Stimulated activated CD4-positive, alpha-beta T cell treated with anti-CD3 and anti-CD28 coated beads, Interleukin-1b, Interleukin-23, amount 100 ng/mL, for 48 hours (primary cell): ENCODE measurements at regions not wholly inside any gene's neighbourhood (a gene's known extent, or its start where the extent isn't known, plus 50 kb on each side); places are given as distances from the start of the nearest gene placed in this dataset.
A peak's percentile ranks its signal among the peaks of the same experiment; 100 is the strongest.
"Not testable (repeated sequence)": the region's sequence is repeated elsewhere in the genome, so short reads cannot be mapped to it uniquely, and the experiment has no call there.

ENCODE experiments used
- DNase-seq: peaks from one replicate; pipeline ENCODE4 v3.0.0-alpha.2; 2020

DNA sequence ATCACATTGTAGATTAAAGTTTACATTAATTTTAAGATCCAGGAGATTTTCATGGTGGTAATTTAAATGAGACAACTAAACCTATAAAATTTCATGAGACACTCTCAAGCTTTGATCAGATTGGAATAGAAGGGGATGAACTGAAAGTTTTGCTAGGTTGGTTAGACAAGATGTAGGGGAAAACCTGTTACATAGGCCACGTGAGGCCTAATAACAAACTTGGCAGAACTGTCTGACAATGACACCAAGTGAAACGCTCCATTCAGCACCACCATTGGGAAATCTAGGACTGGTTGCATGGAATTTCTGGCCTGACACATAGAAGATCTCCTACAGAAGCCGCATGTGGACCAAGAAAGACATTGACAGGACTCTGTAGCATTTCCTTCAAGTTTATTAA lies 87.8 kb upstream of the SLC39A10 start:
- DNase-seq, result no peak

DNA sequence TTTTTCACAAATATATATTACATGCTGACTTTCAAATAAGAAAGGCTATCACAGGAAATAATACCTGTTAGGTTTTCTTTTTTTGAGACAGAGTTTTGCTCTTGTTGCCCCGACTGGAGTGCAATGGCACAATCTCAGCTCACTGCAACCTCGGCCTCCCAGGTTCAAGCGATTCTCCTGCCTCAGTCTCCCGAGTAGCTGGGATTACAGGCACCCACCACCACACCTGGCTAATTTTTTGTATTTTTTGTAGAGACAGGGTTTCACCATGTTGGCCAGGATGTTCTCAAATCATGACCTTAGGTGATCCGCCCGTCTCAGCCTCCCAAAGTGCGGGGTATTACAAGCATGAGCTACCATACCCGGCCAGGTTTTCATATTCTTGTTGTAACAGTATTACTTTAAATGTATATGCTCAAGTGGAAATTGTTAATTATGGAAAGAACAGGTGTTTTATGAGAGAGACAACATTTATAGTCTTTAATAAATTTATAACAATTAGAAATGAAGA lies 92.3 kb upstream of the SLC39A10 start:
- DNase-seq, result not testable (repeated sequence)

DNA sequence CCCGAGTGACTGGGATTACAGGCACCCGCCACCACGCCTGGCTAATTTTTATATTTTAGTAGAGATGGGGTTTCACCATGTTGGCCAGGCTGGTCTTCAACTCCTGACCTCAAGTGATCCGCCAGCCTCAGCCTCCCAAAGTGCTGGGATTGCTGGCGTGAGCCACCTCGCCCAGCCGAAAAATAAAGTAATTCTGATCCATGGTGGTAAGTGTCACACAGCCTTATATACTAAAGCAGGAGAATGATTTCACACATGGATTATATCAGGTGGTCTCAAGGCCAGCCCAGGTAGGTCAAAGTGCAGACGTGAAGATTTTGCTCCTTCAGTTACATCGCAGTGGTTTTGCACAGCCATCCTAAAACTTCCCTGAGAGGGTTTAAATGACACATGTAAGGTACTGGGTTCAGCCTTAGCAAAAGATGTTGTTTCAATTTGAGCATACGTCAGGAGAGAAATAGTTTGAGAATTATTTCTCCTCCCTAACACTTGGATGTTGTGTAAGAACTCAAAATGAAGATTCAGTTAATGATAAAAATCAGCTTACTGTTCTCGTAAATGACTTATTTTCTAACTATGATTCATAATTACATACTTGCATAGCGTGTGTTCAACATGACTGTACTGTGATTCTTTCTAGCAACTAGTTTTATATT lies 93.0 kb upstream of the SLC39A10 start:
- DNase-seq, result peak; percentile 63

DNA sequence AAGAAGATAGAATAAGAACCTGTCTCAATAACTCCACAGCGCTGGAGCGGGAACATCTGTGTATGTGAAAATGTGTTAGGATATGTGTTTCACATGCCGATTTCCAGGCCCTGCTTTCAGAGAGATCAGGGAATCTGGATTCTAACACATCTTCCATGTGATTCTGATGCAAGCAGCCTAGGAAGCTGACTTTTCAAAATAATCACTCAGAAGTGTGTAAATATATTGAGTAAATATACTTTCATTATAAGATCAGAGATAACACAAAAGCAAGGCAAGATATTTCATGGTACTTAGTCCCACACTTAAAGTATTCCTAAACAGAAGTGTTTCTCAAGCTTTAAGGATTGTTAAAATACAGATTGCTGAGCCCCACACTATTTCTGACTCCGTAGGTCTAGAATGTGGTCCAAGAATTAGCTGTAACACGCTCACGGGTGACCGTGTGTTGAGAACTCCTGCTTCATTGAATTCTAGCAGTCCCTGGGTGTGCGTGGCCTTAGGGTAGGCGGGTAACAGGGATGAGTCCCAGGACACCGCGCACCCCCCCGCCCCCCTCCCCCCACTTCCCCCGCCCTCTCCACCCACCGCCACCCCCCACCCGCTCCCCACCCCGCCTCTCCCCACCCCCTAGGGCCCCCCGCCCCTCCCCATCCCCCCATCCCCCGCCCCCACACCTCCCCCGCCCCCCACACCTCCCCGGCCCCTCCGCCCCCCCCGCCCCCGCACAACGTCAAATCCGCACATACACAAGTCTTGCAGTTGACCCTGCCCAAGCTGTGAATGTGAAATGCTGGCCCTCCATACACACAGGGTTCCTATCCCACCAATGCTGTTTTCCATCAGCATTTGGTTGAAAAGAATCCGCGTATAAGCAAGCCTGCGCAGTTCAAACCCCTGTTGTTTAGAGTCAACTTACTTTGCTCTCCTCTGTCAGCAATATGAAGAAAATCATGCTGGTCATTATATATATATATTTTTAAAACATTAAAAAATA lies 94.2 kb upstream of the SLC39A10 start:
- DNase-seq, result peak; percentile 51

DNA sequence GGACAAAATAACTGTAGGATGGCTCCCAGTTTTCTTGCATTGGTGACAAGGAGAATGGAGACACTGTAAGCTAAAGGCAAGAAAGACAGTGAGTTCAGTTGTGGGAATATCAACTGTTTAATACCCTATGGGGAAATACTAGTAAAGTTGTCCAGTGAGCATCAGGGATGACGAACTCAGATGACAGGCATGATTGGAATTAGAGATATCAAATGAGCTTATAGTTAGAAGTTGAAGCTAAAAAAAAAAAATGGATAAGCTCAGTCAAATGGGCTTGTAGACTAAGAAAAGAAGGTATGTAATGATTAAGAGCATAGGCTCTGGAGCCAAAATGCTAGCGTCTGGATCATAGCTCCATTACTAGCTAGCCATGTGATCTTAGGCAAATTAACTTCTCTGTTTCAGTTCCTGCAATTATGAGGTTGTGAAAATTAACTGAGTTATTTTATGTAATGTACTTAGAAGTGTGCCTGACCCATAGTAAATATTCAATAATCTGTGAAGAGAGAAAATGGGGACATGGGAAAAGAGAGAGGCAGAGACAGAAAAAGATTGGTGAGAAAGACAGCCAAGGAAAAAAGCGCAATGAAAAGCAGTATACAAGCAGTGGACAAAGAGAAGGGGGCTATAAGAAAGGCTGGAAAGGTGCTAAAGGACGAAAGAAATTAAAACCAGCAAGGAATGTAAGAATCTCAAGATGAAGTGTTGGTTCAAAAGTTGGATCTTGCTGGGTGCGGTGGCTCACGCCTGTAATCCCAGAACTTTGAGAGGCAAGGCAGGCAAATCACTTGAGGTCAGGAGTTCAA lies 95.7 kb upstream of the SLC39A10 start:
- no peak for DNase-seq

DNA sequence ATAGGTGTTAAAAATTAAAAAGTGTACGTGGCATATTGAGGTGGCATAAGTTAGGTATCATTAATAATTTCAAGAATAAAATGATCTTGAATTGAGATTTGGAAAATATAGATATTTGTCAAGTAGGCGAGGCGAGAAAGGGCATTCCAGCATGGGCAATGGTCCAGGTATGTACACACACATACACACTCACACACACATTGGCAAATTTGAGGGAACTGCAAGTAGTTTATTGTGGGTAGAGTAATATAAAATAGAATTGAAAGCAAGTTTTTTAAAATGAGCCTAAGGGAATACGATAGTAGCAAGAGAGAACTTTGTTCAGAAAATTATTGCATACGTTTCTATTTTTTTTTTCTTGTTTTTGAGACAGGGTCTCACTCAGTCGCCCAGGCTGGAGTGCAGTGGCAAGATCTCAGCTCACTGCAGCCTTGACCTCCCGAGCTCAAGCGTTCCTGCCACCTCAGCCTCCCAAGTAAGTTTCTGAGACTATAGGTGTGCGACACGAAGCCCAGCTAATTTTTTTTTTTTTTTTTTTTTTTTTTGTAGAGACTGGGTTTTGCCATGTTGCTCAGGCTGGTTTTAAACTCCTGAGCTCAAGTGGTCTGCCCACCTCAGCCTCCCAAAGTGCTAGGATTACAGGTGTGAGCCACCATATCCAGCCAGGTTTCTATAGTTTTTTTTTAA lies 96.7 kb upstream of the SLC39A10 start:
- no peak for DNase-seq

DNA sequence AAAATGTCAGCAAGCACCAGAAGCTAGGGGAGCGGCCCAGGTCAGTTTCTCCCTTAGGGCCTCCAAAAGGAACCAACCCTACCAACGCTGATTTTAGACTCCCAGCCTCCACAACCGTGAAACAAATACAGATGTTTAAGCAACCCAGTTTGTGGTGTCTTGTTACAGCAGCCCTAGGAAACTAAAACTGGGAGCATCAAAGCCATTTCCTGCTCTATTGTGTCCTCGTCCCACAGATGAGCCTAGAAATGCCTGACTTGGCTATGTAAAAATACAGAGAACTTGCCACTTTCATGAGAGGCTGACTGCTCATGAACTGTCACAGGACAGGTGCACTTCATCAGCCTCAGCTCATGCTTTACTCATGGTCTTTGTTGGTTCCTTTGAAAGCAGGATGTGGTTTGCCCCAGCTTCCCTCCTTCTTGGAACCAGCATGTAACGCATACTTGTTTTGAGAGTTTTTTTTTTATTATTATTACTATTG lies 97.6 kb upstream of the SLC39A10 start:
- DNase-seq, result peak; percentile 83

DNA sequence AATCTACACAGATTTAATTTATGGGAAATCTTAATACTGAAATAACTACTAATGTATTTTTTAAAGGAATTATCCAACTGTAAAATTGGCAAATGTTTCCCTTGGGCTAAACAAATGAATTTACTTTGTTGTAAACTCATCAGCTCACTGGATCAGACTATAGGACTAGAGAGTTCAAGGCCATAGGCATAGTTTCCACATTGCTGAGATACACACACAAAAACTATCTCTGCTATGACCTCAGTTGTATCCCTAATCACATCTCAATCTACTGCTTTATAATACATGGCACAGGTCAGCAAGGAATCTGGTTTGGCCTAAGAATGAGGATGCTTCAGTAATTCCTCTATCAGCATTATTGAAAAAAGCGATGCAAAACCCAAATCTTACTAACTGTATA lies 101.1 kb upstream of the SLC39A10 start:
- no peak for DNase-seq

DNA sequence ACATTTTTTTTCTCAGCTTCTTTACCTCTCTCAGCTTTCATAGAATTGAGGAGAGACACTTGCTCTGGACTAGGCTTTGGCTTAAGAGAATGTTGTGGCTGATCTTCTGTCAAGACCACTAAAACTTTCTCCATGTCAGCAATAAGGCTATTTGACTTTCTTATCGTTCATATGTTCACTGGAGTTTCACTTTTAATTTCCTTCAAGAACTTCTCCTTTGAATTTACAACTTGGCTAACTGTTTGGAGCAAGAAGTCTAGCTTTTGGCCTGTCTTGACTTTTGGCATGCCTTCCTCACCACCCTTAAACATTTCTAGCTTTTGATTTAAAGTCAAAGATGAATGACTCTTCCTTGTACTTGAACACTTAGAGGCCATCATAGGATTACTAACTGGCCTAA lies 104.4 kb upstream of the SLC39A10 start:
- DNase-seq, result no peak

DNA sequence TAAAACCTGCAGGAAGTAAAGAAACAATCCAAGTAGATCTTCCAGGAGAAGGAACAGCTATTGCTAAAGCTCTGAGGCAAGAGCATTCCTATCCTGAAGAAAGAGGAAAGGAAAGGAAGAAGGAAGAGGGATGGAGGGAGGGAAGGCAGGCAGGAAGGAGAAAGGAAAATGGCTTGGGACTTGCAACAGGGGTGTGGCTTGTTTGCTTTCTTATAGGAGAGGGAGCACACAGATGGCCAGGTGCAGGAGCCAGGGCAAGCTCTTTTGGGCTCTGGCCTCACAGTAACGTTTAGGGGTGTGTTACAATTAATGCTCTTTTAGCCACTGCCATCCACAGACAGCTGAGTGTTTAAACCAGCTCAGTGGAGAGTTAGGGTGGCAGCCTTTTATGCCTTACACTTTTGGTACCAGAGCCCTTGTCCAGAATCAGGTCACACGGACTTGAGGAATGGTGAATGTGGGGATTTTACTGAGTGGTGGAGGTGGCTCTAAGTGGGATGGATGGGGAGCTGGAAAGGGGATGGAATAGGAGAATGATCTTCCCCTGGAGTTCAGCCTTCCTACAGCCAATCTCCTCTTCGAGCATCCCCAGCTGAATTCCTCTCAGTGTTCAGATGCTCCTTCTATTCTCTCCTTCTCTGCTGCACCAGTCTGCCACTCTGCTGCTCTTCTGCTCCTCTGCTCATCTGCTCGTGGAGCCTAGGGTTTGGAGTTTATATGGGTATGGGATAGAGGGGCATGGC lies 108.7 kb upstream of the SLC39A10 start:
- DNase-seq, result no peak

DNA sequence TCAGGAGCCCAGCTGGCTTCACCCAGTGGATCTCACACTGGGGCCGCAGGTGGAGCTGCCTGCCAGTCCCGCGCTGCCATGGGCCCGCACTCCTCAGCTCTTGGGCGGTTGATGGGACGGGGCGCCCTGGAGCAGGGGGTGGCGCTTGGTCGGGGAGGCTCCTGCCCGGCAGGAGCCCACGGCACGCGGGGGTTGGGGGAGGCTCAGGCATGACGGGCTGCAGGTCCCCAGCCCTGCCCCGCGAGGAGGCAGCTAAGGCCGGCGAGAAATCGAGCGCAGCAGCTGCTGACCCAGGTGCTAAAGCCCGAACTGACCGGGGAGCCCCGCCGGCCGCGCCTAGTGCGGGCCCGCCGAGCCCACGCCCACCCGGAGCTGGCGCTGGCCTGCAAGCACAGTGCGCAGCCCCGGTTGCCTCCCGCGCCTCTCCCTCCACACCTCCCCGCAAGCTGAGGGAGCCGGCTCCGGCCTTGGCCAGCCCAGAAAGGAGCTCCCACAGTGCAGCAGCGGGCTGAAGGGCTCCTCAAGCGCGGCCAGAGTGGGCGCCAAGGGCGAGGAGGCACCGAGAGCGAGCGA lies 109.7 kb upstream of the SLC39A10 start:
- not testable (repeated sequence) for DNase-seq

DNA sequence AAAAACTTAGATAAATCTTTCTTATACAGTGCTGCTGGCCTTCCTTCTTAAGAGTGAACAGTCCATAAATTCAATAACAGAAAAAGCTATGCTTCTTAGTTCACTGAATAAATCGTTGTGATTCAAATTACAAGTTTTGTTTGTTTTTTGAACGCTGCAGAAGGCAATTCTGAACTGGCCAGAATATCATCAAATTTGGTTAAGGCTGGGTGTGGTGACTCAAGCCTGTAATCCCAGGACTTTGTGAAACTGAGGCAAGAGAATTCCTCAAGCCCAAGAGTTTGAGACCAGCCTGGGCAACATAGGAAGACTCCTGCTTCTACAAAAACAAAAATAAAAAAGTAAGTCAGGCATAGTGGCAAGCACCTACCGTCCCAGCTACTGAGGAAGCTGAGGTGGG lies 111.2 kb upstream of the SLC39A10 start:
- DNase-seq, result no peak

DNA sequence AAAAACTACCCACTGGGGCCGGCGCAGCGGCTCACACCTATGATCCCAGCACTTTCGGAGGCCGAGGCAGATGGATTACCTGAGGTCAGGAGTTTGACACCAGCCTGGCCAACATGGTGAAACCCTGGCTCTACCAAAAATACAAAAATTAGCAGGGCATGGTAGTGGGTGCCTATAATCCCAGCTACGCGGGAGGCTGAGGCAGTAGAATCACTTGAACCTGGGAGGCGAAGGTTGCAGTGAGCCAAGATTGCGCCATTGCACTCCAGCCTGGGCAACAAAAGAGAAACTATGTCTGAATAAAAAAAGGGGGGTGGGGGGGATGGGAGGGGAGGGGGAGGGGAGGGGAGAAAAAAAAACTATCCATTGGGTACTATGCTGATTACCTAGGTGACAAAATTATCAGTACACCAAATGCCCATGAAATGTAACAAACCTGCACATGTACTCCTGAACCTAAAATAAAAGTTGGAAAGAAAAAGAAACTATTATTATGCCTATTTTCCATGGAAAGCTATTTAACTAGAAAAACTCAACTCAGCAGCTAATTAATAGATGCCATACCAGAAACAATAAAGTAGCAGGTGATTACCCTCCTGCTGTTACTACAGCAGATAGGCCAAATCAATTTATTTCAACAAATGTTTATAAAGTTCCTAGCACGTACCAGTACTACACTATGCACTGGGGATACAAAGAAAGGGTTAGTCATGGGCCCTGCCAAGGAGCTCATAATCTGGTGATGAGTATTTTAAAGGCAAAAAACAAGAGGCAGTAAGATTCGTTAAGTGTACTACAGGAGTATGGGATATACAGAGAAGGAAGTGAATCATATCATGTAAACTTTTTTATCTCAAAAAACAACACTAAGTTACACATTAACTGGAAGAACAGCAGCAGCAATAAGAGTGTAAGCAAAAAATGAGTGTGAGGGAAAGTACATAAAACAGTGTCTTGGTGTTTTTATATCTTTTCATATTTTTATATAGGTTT lies 112.8 kb upstream of the SLC39A10 start:
- DNase-seq, result peak; percentile 52

DNA sequence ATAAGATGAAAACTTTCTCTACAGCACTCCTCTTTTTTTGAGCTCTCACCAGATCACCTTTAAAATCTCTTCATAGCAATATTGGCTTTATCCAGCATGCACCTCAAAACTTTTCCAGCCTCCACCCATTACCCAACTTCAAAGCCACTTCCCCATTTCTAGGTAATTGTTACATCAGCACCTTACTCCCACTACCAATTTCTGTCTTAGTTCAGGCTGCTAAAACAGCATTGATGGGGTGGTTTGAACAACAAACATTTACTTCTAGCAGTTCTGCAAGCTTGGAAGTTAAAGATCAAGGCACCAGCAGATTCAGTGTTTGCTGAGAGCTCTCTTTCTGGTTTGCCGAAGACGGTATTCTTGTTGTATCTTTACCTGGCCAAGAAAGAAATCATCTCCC lies 114.0 kb upstream of the SLC39A10 start:
- no peak for DNase-seq

DNA sequence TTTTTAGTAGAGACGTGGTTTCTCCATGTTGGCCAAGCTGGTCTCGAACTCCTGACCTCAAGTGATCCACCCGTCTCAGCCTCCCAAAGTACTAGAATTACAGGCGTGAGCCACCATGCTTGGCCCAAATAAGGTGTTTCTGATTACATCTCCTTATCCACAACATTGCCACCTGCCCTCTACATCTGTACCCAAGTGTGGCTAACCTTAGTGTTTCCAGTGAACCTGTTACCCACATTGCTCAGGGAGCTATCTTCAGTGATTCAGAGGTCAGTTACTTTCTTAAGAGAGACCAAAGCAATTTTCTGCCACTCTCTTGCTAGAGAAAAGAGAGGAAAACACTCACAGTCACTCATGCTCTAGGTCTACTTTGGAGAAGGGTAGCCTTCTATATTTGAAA lies 115.0 kb upstream of the SLC39A10 start:
- no peak for DNase-seq

DNA sequence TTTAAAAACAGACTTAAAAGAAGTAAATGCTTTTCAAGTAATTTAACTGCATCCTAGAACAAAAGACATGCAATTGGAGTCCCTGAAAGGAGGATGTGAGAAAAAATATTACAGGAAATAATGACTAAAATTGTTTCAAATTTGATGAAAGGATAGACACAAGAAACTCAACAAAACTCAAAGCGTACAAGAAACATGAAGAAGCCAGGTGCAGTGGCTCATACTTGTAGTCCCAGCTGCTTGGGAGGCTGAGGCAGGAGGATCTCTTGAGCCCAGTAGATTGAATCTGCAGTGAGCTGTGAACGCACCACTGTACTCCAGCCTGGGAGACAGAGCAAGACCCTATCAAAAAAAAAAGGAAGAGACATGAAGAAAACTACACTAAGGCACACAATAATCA lies 118.1 kb upstream of the SLC39A10 start:
- no peak for DNase-seq

DNA sequence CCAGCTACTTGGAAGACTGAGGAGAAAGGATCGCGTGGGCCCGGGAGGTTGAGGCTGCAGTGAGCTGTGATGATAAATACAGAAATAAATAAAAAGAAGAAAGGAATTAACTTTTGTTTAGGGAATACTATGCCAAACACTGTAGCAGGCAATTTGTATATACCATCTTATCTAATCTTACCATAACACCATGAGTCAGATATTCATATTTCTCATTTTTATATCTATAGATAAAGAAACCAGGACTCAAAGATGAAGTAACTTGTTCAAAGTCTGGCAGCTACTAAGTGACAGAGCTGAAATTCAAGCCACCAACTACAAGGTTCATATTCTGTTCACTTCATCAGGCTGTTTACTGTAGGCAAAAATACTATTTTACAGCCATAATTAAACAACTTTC lies 119.2 kb upstream of the SLC39A10 start:
- no peak for DNase-seq

DNA sequence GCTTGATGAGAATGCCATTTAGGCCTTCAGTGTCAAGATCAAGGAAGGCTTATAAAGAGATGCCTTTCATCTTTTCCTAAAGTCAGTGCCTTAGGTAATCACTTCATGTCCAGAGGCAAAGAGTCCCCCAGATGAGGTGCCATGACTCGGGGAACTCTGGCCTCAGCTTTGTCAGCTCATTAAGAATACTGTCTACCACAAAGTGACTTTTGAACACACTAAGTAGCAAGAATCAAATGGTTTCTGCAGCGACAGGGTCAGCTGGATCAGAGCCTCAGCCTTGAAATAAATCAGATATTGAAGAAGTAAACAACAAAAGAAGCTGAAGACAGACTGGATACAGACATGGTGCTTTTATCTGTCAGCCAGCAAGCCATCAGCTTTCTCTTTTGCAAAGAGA lies 120.1 kb upstream of the SLC39A10 start:
- DNase-seq, result no peak

DNA sequence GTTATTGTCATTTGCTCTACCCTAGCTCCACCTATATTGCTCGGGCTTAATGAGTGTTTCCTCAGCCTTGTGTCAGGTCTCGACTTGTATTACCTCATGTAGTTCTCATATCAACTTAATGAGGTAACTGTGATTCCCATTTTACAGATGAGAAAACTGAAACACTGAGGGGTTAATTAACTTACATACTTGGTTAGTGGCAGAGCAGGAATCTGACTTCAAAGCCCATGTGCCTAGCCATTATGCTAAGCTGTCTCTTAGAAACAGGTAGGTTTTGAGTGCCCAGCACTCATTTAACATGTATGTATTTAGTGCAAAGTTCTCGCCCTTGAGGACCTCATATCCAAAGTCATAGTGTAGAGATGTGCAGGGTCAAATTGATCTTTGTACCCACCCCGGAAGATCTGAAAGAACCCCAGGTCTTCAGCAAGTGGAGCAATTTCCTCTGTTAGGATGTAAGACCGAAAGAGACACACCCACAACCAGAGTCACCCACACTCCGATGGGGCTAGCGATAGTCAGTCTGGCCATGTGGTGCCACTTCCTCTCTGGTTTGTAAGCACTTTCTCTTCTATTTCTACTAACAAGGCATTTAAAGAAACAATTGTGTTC lies 121.0 kb upstream of the SLC39A10 start:
- peak; percentile 80 for DNase-seq

DNA sequence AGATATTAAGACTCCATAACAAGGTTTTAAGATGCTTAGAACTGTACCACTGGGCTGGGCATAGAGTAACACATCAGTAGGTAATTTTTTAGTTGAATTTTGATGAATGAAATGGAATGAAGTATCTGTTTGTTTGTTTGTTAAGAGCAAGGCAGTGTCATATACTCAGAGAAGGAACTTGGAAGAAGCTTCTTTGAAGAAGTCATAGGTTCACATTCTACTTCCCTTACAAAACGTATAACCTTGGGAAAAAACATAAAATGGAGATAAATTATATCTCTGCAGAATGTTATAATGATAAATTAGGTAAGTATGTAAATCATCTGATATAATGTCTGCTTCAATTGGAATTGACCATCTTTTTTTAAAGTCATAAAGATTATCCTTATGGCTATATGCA lies 122.1 kb upstream of the SLC39A10 start:
- DNase-seq, result no peak
